ENCODE measurements at regions not wholly inside any gene's neighbourhood (a gene's known extent, or its start where the extent isn't known, plus 50 kb on each side); places are given as distances from the start of the nearest gene placed in this dataset.

DNA sequence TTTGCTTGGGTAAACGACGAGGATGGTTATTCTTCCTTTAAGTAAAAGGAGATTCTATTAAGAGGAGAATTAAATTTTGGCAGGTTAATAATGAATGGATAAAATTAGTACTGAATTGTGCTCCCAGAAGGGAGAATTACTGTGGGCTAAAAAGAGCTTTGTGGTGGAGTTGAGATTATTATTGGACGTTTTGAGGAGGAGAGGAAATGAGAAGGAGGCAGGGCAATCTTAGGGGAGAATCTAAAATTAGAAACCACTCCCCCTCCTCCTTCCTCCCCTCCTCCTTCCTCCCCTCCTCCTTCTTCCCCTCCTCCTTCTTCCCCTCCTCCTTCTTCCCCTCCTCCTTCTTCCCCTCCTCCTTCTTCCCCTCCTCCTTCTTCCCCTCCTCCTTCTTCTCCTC is 331.8 kb downstream of the PRL start:
- no peak overlapping the region for H3K4me3 ChIP-seq (ENCODE audit: low read depth, low read length)
- DNase-seq (ENCODE audit: low read depth) (no peak), FAIRE-seq (no peak)
- no peaks in the 10 kb centered on the region for H3K36me3 ChIP-seq (ENCODE audit: control insufficient read depth, insufficient read depth, low read length)
- no peak for TF ChIP-seq CTCF (IDR thresholded peaks at IDR 0.05; ENCODE audit: insufficient read depth, low read length, severe bottlenecking)
- no peaks in the 10 kb centered on the region for H3K27me3 ChIP-seq (ENCODE audit: control insufficient read depth, insufficient read depth, low read length)

DNA sequence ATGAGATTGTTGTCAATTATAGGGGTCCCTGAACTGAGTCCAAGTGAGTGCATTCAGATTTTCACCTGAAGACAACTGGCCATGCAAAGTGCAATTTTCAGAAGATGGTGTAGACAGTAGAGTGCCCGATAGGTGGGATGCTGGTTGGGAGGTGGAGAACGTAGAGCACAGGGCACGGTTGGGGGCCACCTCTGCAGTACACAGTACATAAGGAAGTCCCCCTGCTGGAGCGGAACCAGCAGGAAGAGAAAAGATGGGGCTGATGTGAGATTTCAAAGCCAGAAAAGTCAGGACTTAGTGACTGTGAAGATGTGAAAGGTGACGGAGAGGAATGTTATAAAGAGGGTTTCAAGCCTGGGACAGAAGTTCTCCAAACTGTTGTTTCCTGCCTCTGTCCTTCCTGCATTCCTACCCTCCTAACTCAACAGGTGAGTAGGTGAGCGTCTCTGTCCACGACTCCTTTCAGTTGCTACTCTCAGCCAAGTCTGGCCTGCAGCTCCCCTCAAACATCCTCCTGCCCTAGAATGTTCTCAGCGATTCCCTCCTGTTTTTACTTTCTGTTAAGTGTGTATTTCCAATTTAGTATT is 330.8 kb downstream of the PRL start:
- TF ChIP-seq CTCF (IDR thresholded peaks at IDR 0.05; ENCODE audit: insufficient read depth, low read length, severe bottlenecking): no peak
- FAIRE-seq (peak; percentile 52), DNase-seq (ENCODE audit: low read depth) (no peak)
- Histone ChIP-seq H3K36me3 (ENCODE audit: control insufficient read depth, insufficient read depth, low read length) (no peaks in the 10 kb centered on the region), H3K4me3 (ENCODE audit: low read depth, low read length) (no peak overlapping the region), H3K27me3 (ENCODE audit: control insufficient read depth, insufficient read depth, low read length) (no peaks in the 10 kb centered on the region)

- Histone ChIP-seq H3K36me3 (ENCODE audit: control insufficient read depth, insufficient read depth, low read length) (no peaks in the 10 kb centered on the region), H3K4me3 (ENCODE audit: low read depth, low read length) (no peak overlapping the region), H3K27me3 (ENCODE audit: control insufficient read depth, insufficient read depth, low read length) (no peaks in the 10 kb centered on the region)
- no peak for DNase-seq (ENCODE audit: low read depth)
- FAIRE-seq: no peak
- TF ChIP-seq CTCF (IDR thresholded peaks at IDR 0.05; ENCODE audit: insufficient read depth, low read length, severe bottlenecking): no peak
These were observed 329.5 kb downstream of the PRL start for GRCh38 chr6:21967056-21967974.

- H3K27me3 ChIP-seq (ENCODE audit: control insufficient read depth, insufficient read depth, low read length): no peaks in the 10 kb centered on the region
- FAIRE-seq (no peak), DNase-seq (ENCODE audit: low read depth) (no peak)
- no peak overlapping the region for H3K4me3 ChIP-seq (ENCODE audit: low read depth, low read length)
- no peak for TF ChIP-seq CTCF (IDR thresholded peaks at IDR 0.05; ENCODE audit: insufficient read depth, low read length, severe bottlenecking)
- H3K36me3 ChIP-seq (ENCODE audit: control insufficient read depth, insufficient read depth, low read length): no peaks in the 10 kb centered on the region
These were observed 328.4 kb downstream of the PRL start for GRCh38 chr6:21968411-21968810.

DNA sequence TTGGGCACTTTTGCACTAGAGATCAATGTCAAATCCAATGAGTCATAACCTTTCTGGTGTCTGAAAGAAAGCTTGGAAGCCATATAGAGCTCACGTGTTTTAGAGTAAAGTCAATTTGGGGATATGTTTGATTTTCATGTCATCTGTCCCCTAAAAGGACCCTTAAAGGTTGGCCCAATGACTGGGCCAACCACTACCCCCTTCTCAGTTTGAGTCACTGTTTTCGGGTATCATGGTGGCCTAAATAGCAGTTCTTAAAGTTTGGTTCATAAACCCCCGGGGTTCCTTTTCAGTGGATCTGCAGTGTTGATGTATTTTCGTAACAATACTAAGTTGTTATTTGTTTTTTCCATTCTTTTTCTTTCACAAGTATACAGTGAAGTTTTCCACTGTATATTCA is 327.6 kb downstream of the PRL start:
- DNase-seq (ENCODE audit: low read depth): no peak
- Histone ChIP-seq H3K27me3 (ENCODE audit: control insufficient read depth, insufficient read depth, low read length) (no peaks in the 10 kb centered on the region), H3K4me3 (ENCODE audit: low read depth, low read length) (no peak overlapping the region), H3K36me3 (ENCODE audit: control insufficient read depth, insufficient read depth, low read length) (no peaks in the 10 kb centered on the region)
- FAIRE-seq: no peak
- no peak for TF ChIP-seq CTCF (IDR thresholded peaks at IDR 0.05; ENCODE audit: insufficient read depth, low read length, severe bottlenecking)

Measured in bronchial epithelial cell (primary cell).